T1000 (cell line): ENCODE measurements at regions not wholly inside any gene's neighbourhood (a gene's known extent, or its start where the extent isn't known, plus 50 kb on each side); places are given as distances from the start of the nearest gene placed in this dataset.

Source experiments
- DNase-seq: peaks from one replicate; lab custom pipeline; 2025; ENCODE audit warnings: mixed read lengths; lab: John Stamatoyannopoulos, UW

- no peak for DNase-seq
Measured at GRCh38 chr7:130996205-130996832, 262.3 kb upstream of the KLF14 start.

GRCh38 chr7:130996833-130997231 lies 262.8 kb upstream of the KLF14 start:
- no peak for DNase-seq

GRCh38 chr7:130998993-130999602 lies 265.1 kb upstream of the KLF14 start:
- no peak for DNase-seq

GRCh38 chr7:130999926-131000325 lies 265.9 kb upstream of the KLF14 start:
- DNase-seq: no peak

- DNase-seq: no peak
Measured at GRCh38 chr7:131000389-131000788, 266.4 kb upstream of the KLF14 start.

- DNase-seq: no peak
Measured at GRCh38 chr7:131000873-131001272, 266.9 kb upstream of the KLF14 start.

GRCh38 chr7:131002600-131002999 lies 268.6 kb upstream of the KLF14 start:
- DNase-seq: no peak

- DNase-seq: no peak
Measured at GRCh38 chr7:131003634-131004033, 269.6 kb upstream of the KLF14 start.

GRCh38 chr7:131004371-131004770 lies 270.4 kb upstream of the KLF14 start:
- DNase-seq: no peak

- DNase-seq: no peak
Measured at GRCh38 chr7:131007439-131008330, 273.7 kb upstream of the KLF14 start.

GRCh38 chr7:131008840-131009711 lies 275.1 kb upstream of the KLF14 start:
- DNase-seq: no peak

GRCh38 chr7:131010029-131010716 lies 276.2 kb upstream of the KLF14 start:
- no peak for DNase-seq

GRCh38 chr7:131010717-131011431 lies 276.9 kb upstream of the KLF14 start:
- DNase-seq: no peak

GRCh38 chr7:131011432-131011742 lies 277.4 kb upstream of the KLF14 start:
- no peak for DNase-seq

GRCh38 chr7:131011976-131012375 lies 278.0 kb upstream of the KLF14 start:
- no peak for DNase-seq

- no peak for DNase-seq
Measured at GRCh38 chr7:131012477-131013031, 278.5 kb upstream of the KLF14 start.

- no peak for DNase-seq
Measured at GRCh38 chr7:131013716-131014115, 279.7 kb upstream of the KLF14 start.

GRCh38 chr7:131014906-131015656 lies 281.1 kb upstream of the KLF14 start:
- DNase-seq: no peak

- no peak for DNase-seq
Measured at GRCh38 chr7:131015657-131015958, 281.6 kb upstream of the KLF14 start.

GRCh38 chr7:131016230-131016629 lies 282.2 kb upstream of the KLF14 start:
- no peak for DNase-seq
